GM19043 (cell line): ENCODE measurements at regions not wholly inside any gene's neighbourhood (a gene's known extent, or its start where the extent isn't known, plus 50 kb on each side); places are given as distances from the start of the nearest gene placed in this dataset.
"Not testable (repeated sequence)": the region's sequence is repeated elsewhere in the genome, so short reads cannot be mapped to it uniquely, and the experiment has no call there.

Experiments
- ATAC-seq: cut with Tn5 transposase; IDR thresholded peaks from one replicate; pipeline ENCODE4 v1.9.1; 2021; ENCODE audit warnings: low read depth; ENCODE audit not compliant: unreplicated experiment

DNA sequence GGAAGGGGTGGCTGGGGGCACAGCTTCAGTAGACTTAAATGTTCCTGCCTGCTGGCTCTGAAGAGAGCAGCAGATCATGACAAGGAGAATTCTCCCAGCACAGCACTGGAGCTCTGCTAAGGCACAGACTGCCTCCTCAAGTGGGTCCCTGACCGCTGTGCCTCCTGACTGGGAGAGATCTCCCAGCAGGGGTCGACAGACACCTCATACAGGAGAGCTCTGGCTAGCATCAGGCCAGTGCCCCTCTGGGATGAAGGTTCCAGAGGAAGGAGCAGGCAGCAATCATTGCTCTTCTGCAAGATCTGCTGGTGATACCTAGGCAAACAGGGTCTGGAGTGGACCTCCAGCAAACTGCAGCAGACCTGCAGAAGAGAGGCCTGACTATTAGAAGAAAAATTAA, 877.5 kb upstream of the CRIM1 start:
- not testable (repeated sequence) for ATAC-seq

DNA sequence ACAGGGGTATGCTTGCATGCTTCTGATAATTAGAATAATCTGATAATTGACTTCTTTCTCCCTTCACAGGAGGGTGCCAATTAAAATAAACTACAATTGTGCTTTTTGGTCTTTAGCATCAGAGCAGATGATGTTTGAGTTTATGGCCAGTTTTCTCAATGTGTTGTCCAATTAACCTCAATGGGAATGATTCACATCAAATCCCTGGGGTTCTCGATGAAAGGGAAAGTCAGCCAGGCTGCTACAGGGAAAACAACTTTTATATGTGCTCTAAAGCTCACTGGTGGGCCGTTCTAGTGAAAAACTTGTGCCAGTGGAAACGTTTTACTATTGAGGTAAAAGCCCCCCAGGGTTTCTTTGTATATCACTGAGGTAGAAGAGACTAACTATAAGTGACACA, 887.3 kb upstream of the CRIM1 start:
- ATAC-seq = no peak

DNA sequence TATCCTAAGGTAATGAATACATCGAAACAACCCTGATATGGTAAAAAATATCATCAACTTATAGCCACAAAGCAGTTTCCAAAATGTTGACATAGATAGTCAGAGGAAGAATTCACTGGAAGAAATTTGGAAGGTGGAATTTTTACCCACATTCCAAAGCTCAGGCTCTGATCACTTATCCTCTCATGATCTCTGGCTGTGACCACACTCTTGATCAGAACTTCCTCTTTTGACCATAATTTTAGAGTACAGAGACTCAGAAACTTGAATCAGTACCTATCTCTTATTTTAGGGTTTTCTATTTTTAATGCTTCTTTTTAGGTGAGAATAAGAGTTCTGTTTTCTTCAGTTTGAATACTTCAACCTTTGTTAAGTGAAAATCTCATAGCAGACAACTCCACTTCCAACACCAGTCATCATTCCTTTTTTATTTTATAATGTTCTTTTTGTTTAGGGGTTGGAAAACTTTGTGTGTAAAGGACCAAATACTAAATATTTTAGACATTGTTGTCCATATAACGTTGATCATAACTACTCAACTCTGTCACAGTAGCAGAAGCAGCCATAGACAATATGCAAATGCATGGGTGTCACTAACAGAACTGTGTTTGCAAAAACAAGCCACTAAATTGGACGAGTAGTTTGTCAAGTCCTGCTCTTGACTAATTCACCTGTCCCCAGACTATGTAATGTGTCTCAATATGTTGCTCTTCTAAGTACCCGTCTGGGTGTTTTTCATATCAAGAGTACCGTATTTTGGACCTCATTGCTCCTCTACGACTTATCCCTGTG, 891.6 kb upstream of the CRIM1 start:
- no peak for ATAC-seq

DNA sequence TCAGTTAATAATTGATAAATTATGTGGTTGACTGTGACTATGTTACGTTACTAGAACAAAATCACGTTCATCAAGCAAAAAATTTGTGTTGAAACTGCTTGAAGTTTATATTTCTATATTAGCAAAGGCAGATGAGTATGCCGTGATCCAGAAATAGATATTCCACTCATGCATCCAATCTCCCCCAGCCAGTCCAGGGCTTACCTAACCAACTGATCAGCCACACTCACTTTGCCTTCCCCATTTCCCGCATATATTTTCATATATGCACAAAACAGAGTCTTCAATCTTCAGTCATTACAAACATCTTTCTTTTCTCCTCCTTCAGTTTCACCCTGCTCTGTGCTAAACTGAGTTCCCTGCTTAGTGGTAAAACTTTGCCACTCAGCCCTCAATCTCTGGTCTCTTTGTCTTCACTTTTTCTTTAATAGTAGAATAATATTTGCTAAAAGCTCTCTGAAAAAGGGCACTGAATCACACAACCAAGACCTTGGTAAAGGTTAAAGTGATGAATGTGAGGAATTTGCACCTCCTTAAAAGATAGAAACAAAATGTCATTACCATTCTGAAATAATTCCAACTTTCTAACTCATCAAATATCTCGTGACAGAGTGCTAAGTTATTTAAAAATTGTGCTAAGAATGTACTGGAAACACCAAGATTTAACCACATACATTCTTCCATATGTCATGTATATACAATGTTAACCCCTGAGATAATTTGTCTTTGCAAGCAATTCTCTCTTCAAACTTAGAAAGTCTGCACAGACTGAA, 893.2 kb upstream of the CRIM1 start:
- ATAC-seq = no peak

DNA sequence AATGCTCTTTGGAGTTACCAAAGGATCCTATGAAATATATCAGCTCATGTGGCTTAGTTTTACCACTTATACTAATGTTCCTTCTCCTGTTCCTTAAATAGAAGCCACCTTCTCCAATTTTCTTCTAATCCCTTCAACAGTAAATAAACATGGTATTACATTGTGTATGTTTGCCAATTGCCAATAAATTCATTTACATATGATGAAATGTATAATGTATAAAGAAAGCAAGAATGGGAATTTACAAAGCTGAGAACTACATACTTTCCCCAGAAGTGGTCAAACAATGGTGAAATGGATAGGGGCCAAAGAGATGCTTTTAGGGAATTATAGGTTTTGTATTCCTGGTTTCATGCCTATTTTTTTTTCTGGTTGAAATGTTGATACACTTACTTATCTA, 894.2 kb upstream of the CRIM1 start:
- no peak for ATAC-seq

DNA sequence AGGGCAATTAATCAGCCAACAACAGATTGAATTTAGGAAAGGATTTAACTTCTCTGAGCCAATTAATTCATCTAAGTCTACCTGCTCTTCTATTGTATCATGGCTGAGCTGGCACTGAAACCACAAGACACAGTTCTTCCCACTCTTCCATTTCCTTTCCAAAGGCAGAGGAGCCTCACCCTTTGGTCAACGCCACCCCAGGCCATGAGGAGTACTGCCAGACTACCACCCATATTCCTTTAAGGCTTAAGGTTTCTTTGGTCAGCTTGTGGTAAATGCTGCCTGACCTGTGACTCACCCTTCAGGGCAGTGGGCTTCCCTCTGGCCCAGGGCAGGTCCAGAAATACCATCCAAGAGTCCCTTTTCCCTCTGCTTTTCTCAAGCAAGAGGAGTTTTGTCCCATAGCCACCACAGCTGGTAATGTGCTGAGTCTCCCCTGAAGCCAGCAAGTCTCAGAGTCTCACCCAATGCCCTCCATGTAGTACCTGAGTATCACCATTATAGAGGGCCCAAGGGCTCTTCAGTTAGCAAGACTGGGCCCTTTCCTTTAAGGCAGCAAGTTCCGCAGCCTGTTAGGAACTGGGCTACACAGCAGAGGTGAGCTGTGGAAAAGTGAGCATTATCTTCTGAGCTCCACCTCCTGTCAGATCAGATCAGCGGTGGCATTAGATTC, 900.5 kb upstream of the CRIM1 start:
- no peak for ATAC-seq

DNA sequence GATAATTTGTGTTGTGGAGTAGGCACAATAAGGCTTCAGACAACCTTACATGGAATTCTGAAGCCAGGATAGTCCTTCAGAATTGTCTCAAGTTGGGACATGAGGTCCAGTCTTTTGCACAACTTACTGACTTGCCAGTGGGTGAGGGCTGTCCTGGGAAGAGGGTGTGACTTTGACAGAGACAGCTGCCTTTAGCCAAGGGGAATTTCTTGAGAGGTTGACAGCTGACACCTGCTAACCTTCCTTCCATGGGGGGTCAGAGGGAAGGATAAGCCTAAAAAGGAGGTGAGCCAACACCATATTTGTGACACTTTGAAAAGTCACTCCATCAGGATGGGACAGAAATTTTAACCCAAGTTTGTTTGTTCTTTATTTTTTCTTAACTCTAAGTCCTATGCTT, 907.8 kb upstream of the CRIM1 start:
- no peak for ATAC-seq

DNA sequence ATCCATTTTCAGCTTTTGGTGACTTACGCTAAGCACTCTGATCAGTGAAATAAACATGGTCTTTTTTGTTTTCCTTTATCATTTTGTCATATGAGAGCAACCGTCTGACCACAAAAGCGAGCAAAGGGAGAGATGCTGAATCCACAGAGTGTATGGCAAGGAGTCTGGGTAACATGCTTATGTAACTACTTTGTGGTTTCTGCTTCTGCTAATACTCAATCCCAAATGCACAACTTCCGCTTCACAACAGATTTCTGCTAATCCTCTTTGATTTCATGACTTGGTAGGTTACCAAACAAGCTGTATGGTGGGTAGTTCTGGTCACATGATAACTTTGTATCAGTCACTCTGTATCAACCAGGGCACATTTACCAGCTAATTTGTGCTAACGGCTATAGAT, 908.4 kb upstream of the CRIM1 start:
- no peak for ATAC-seq

DNA sequence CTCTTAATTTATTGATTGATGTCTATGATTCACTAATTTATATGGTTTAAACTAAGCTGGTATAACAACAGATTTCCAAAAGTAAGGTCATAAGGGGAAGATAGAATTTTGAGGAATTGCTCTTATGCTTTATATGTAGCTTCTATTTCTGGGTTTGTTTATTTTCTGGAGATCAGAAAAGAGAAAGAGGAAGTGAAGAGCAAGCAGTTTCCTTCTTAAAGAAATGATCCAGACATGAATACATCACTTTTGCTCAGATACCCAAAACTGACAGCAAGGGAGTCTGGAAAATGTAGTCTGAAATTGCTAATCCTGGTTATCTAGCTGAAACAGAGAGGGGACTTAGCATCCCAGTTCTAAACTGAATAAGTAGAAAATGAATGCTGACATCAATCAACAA, 912.5 kb upstream of the CRIM1 start:
- ATAC-seq = no peak

DNA sequence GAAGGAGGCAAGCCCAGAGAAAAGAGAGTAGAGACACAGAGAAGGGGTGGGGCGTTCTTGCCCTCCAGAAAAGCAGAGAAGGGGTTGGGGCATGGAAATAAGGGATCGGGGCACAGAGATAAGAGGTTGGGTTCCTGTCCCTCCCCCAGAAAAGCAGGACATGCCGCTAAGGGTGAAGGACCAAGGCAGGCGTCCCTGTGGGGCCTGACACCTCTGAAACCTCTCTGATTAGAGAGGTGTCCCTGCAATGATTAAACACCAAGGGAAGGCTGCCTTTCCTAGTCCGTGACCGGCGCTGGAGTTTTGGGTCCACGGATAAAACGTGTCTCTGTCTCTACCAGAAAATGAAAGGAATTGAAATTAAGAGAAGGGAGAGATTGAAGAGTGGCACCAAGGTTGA, 914.0 kb upstream of the CRIM1 start:
- not testable (repeated sequence) for ATAC-seq

DNA sequence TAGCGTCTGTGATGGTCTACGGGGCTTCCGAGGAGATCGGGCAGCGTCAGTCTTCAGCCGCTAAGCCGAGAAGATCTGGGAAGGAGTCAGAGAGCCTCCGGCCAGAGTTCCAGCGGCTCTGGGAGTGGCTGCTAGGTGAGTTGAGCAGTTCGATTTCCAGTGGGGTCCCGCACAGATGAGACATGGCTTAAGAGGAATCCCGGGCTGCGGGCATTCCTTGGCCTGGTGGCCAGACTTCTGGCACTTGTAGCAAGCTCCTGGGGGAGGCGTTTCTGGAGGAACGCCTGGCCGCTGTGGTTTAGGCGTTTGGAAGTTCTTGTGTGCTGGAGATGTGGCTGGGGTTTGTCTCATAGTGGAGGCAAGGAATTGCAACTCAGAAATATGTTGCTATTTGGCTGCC, 915.3 kb upstream of the CRIM1 start:
- not testable (repeated sequence) for ATAC-seq

DNA sequence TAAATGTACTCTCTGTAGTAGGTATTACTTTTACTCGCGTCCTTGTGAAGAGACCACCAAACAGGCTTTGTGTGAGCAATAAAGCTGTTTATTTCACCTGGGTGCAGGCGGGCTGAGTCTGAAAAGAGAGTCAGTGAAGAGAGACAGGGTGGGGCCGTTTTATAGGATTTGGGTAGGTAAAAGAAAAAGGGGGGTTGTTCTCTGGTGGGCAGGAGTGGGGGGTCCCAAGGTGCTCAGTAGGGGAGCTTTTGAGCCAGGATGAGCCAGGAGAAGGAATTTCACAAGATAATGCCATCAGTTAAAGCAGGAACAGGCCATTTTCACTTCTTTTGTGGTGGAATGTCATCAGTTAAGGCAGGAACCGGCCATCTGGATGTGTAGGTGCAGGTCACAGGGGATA, 918.7 kb upstream of the CRIM1 start:
- not testable (repeated sequence) for ATAC-seq

DNA sequence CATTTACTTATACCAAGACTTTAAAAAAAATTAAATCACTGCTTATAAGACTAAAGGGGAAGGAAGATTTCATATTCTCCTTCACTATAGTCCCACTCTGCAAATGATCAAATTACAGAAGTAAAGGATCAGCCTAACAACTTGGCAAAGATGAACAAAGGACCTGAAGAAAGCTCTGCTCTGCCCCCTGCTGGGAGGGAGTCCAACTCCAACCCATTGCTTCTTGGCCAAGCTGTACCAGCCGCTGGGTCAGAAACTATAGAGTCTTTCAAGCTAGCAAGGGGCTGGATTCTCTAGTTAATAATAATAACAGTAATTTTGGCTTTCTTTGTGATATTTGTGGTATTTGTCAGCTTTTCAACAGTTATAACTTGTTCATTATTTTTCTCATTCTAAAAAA, 927.0 kb upstream of the CRIM1 start:
- ATAC-seq = no peak

DNA sequence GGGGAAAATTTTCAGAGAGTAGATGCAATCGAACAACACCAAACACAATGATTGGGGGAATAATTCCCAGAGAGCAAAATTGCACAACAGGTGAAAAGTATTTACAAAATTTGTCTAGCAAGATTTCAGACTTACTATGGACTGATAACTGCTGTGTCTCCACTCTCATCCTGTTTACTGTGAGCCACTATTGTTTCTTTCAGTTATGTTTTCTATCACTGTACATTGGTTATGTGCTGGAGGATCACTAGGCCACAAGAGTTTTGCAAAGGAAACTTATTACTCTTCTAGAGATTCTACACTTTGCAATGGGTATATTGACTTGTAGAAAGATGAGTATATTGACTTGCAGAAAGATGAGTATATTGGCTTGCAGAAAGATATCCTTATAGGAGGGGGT, 934.1 kb upstream of the CRIM1 start:
- ATAC-seq = no peak

DNA sequence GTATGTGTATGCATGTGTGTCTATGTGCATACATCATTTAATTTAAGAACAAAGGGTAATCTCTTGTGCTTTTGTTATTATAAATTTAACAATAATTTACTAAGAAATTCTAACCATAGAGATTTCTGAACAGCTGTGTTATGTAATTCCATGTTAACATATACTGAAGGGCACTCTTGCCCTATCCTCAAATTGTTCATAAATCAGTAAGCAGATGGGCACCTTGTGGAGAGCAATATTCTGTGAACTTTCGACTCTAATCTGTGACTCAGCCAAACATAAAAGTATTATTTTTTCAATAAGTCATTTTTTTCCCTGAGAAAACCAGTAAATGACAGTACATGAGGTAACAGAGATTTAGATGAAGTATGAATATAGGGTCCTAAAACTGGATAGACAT, 938.3 kb upstream of the CRIM1 start:
- no peak for ATAC-seq

DNA sequence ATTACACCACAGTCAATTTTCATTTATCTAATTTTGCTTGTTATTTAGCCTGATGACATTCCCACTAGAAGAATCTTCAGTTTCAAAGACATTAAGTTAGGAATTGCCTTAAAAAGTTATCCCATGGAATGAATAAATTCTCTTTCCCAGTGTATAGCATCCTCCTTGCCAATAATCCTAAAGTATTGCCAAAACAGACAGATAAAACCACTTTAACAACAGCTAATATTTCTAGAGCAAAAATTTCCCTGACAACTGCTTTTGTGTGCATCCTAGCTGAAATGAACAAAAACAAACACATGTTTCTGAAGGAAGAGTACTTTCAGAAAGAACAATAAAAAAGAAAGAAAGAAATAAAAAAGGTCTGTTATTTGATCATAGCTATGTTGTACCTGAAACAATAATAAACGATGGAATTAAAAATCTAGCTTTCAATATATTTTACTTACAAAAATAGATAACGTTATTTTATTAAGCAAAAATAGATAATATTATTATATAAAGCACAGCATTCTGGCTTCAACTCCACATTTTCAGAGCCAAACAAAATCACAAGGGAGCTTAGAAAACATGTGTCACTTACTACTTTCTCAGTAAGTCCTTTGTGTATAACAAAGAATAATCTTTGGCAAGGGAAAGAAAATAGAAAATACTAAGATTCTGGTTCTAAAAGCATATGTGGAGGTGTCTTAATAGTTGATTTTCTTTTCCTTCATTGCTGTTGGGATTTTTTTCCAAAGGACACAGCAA, 939.0 kb upstream of the CRIM1 start:
- ATAC-seq = no peak

DNA sequence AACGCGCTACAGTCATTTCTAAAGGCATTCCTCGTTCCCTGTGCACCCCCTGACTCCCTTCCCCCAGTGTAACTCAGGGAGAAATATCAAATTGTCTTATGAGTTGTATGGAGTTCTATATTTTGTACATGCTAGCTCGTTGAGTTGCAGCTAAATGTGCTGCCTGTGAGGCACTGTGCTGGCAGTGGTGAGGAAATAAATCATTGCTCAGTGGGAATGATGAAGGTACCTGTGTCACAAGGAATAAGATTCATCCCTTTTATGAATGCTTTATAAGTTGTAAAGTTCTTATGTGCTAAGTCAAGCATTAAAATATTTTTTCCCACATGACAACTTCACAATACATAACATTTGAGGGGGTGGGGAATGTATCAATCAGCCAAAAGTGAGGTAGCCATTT, 939.6 kb upstream of the CRIM1 start:
- no peak for ATAC-seq

DNA sequence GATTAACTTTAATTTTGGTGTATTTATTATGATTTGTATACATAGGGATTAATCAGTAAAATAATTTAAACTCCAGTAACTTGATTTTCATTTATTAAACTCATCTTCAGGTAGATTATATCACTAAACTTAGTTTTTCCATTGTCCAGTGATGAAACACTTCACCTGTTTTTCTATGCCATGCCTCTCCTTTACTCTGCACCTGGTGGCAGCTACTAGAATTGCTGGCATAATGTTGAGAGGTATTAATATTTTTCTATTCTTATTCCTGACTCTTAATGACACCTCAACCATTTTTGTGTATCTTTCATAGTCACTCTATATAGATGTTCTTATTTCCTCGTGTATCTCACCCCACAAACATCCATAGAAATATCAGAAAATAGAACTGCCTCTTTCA, 940.3 kb upstream of the CRIM1 start:
- no peak for ATAC-seq

DNA sequence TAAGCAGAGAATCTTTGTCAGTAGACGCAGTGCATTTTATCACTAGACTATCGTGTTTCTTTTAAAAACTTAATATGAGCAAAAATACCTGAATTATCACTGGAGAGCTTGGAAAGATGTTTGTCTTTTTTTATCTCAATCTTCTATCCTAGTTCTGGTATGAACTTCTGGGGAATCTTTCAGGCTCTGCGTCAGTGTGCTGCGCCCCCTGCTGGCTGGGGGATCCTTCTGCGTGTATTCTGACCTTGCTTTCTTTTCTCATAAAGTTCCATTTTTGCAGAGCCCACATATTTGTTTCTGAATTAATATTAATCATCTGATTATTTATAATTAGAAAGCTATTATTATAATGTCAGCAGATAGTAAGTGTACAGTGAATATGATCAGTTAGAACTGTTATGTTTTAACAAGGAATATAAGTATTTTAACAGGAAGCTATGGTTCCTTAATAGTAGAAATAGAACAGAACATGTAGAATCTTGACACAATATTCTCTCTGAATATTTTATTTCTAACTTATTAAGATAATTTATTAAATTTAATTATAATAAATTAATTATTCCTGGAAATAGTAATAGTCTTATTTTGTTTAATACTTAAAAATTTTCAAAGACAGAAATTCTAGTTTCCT, 945.0 kb upstream of the CRIM1 start:
- no peak for ATAC-seq

DNA sequence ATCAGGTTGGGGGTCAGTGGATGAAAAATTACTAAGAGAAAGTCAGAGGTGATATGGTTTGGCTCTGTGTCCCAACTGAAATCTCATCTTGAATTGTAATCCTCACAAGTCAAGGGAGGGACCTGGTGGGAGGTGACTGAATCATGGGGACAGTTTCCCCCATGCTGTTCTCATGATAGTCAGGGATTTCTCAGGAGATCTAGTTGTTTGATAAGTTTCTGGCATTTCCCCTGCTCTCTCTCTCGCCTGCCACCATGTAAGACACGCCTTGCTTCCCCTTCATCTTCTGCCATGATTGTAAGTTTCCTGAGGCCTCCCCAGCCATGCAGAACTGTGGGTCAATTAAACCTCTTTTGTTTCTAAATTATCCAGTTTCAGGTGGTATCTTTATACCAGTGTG, 945.8 kb upstream of the CRIM1 start:
- ATAC-seq = no peak
